Ovary (tissue), 3 donors: ENCODE measurements at regions not wholly inside any gene's neighbourhood (a gene's known extent, or its start where the extent isn't known, plus 50 kb on each side); places are given as distances from the start of the nearest gene placed in this dataset.

Source experiments
- CTCF ChIP-seq, 3 donors: fragments of 450-650 bp in 2 of 3; fragments of 200-600 bp in 1 of 3; IDR thresholded peaks; one replicate each; pipeline versions ENCODE4 v1.5.1 to v1.8.0; 2016 to 2022; ENCODE audit warnings: antibody characterized with exemption in 3 of 3, mild to moderate bottlenecking in 1 of 3
- EP300 ChIP-seq: sonication (generic); formaldehyde crosslinking; IDR thresholded peaks from one replicate; pipeline ENCODE4 v1.6.1; 2017; ENCODE audit warnings: antibody characterized with exemption
- POLR2A ChIP-seq: fragments of 450-650 bp; IDR thresholded peaks from one replicate; pipeline ENCODE4 v1.6.1; 2017; ENCODE audit warnings: antibody characterized with exemption, mild to moderate bottlenecking, moderate library complexity
- donor health status: DM: no; HTN: no; CAD: no.

GRCh38 chr15:62835351-62835750, 207.2 kb upstream of the TPM1 start:
- no peak for TF ChIP-seq CTCF (IDR thresholded peaks at IDR 0.05)
- no peak for TF ChIP-seq POLR2A
- no peak for TF ChIP-seq EP300
